GM19452 (cell line): ENCODE measurements at regions not wholly inside any gene's neighbourhood (a gene's known extent, or its start where the extent isn't known, plus 50 kb on each side); places are given as distances from the start of the nearest gene placed in this dataset.
A peak's percentile ranks its signal among the peaks of the same experiment; 100 is the strongest.

Source experiments
- ATAC-seq: cut with Tn5 transposase; IDR thresholded peaks from one replicate; pipeline ENCODE4 v1.9.1; 2021; ENCODE audit not compliant: unreplicated experiment

- ATAC-seq, result no peak
These were observed 68.8 kb upstream of the ARHGAP18 start for GRCh38 chr6:129778793-129779192.

- ATAC-seq, result no peak
These were observed 67.4 kb upstream of the ARHGAP18 start for GRCh38 chr6:129777371-129777770.

- no peak for ATAC-seq
These were observed 66.8 kb upstream of the ARHGAP18 start for GRCh38 chr6:129776542-129777330.

- ATAC-seq, result no peak
These were observed 64.9 kb upstream of the ARHGAP18 start for GRCh38 chr6:129774697-129775447.

DNA sequence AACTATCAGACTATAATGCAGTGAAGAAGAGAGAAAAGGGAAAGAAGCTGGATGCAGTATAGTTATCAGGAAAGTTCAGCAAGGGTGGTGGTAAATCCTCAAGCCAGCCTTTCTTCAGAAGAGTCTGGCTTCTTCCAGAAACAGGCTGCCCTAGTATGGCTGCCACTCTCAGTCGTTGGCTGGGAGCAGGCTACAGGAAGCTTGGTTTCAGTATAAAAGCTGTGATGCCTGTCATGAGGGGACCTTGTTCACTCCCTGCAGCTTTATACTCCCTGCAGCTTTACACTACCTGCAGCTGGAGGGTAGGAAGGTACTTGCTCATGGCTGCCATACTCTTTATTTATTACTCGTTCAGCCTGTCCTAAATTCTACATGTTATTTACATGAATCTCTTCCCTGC lies 63.3 kb upstream of the ARHGAP18 start:
- ATAC-seq, result no peak

DNA sequence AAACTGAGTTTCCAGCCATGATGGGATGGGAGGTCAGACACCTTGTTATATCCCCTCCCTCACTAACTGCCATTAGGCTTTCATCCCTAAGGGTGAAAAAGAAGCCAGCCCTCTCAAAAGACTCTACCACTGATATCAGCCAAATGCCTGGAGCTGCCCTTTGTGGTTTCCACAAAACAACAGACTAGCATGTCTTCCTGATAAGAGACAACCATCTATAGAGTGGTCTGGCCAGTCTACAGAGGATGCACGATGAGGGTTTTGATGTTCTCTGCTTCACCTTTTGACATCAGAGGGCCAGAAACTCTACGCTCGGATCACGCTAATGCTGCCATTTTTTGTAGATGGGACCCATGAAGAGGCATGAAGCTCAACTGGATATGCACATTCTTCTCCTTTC lies 61.7 kb upstream of the ARHGAP18 start:
- ATAC-seq, result no peak

GRCh38 chr6:129767776-129768485 lies 58.0 kb upstream of the ARHGAP18 start:
- ATAC-seq, result no peak

DNA sequence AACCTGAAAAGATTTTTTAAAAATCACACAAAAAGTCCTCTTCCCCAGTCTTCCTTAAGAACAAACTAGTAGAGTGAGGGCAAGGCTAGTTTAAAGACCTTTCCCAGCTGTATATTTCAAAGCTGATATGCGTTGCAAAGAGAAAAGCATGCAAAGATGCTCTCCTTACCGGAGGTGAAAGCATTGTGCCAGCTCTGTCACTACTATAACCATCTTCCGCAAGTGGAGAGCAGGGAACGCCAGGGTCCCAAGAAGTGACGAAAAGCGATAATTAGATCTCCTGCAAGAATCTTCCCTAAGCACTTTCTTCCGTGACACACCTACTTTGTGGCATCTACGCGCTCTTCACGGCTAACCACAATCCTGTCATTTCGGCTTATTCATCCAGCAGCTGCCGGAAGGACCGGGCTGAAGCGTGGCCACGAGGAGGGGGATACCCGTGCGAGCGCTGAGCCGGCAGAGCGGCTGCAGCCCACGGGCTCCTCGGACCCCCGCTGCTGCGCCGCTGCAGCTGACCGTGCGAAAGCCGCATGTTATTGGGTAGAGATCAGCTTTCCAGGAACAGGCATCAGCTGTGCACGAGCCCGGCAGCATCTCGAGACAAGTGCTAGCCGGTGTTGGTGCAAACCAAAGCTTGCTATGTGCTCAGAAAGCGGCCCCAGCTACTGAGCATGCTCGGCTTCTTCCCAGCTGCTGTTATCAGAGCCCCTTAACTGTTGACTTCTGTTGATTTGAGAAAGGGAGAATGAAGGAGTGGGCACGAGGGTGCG lies 57.2 kb upstream of the ARHGAP18 start:
- peak; percentile 91 for ATAC-seq

DNA sequence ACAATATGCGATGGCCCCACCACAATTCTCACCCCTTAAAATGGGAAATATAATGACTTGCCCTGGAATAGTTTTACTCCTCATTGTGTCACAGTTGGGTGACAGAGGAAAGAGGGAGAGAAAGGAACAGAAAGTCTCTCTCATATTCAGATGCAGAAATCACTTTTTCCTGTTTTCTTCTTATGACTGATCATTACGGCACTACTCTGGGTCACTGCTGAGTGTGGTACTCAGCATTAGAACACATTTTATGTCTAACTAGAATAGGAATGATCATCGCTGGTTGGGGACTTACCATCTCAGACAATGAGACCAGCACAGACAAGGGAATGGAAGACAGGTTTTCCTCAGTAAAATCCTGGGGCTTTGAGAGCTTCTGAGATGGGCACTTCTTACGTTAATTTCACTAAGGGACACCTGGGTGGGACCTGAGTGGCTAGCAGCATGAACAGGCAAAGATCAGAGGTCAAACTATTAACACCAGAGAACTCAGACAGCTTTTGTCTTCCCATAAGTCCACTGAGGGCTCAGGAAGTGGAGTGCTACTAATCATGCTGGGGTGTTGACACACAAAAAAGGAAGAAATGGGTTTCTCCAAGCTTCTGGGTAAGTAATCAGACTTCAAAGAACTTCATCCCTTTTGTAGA lies 54.9 kb upstream of the ARHGAP18 start:
- ATAC-seq, result no peak

GRCh38 chr6:129759796-129760605 lies 50.0 kb upstream of the ARHGAP18 start:
- no peak for ATAC-seq
